DND-41 (cell line): ENCODE measurements at regions not wholly inside any gene's neighbourhood (a gene's known extent, or its start where the extent isn't known, plus 50 kb on each side); places are given as distances from the start of the nearest gene placed in this dataset.

ENCODE experiments used
- ATAC-seq: fragments of 200-7000 bp; cut with Tn5 transposase; 3 replicates; pipeline ENCODE4 v1.9.1; 2021; ENCODE audit warnings: low read depth; ENCODE audit not compliant: insufficient read depth
- DNase-seq: peaks from one replicate; pipeline ENCODE4 v3.0.0-alpha.2; 2020
- H2AFZ ChIP-seq: 2 replicates; pipeline ENCODE4 v1.6.0; 2012; ENCODE audit warnings: low read depth, low read length
- H3K27ac ChIP-seq: 2 replicates; pipeline ENCODE4 v1.5.1; 2012; ENCODE audit warnings: low read length, inconsistent platforms
- H3K27me3 ChIP-seq: fragments of 200-600 bp; sonication (generic); 2 replicates; pipeline ENCODE4 v1.6.0; 2012; ENCODE audit warnings: low read length, mild to moderate bottlenecking, inconsistent platforms; ENCODE audit not compliant: insufficient read depth, poor library complexity
- H3K36me3 ChIP-seq: 2 replicates; pipeline ENCODE4 v1.5.1; 2012; ENCODE audit warnings: low read length, inconsistent platforms; ENCODE audit not compliant: insufficient read depth
- H3K4me1 ChIP-seq: 2 replicates; pipeline ENCODE4 v1.5.1; 2012; ENCODE audit warnings: mild to moderate bottlenecking, low read length; ENCODE audit not compliant: insufficient read depth
- H3K4me2 ChIP-seq: 2 replicates; pipeline ENCODE4 v1.6.0; 2012; ENCODE audit warnings: mild to moderate bottlenecking, moderate library complexity, low read length, inconsistent platforms; ENCODE audit not compliant: insufficient read depth
- H3K4me3 ChIP-seq, 2 experiments: fragments of 200-600 bp in 1 of 2; shearing (Covaris generic) in 1 of 2; 2 replicates each; pipeline ENCODE4 v1.5.1; 2012 to 2016; ENCODE audit warnings: inconsistent platforms in 2 of 2, low read length in 2 of 2, mild to moderate bottlenecking in 2 of 2, low read depth in 1 of 2, moderate library complexity in 1 of 2
- H3K79me2 ChIP-seq: 2 replicates; pipeline ENCODE4 v1.6.0; 2012; ENCODE audit warnings: low read length, inconsistent platforms; ENCODE audit not compliant: insufficient read depth
- H3K9ac ChIP-seq: 2 replicates; pipeline ENCODE4 v1.6.0; 2012; ENCODE audit warnings: low read depth, mild to moderate bottlenecking, inconsistent platforms, low read length, moderate library complexity
- H3K9me3 ChIP-seq: 2 replicates; pipeline ENCODE4 v1.5.1; 2012; ENCODE audit warnings: low read length, moderate library complexity, mild to moderate bottlenecking, inconsistent platforms; ENCODE audit not compliant: insufficient read depth, severe bottlenecking
- H4K20me1 ChIP-seq: 2 replicates; pipeline ENCODE4 v1.6.0; 2012; ENCODE audit warnings: low read length; ENCODE audit not compliant: insufficient read depth
- CTCF ChIP-seq: IDR thresholded peaks from 2 replicates; pipeline ENCODE4 v1.5.1; 2012; ENCODE audit warnings: borderline replicate concordance, low read length, moderate library complexity, mild to moderate bottlenecking; ENCODE audit not compliant: poor library complexity, severe bottlenecking; ENCODE audit errors: extremely low read depth
- EZH2 ChIP-seq: IDR thresholded peaks from 3 replicates; pipeline ENCODE4 v1.6.1; 2012; ENCODE audit warnings: borderline replicate concordance, low read depth, mild to moderate bottlenecking, moderate library complexity, low read length, inconsistent platforms; ENCODE audit not compliant: severe bottlenecking

- Histone ChIP-seq H3K9ac (no peak overlapping the region), H3K4me1 (no peaks in the 10 kb centered on the region), H3K27ac (no peak overlapping the region), H3K27me3 (no peaks in the 10 kb centered on the region), H3K9me3 (peaks cover 2% of the 10 kb centered on the region), H3K36me3 (no peaks in the 10 kb centered on the region), H4K20me1 (no peaks in the 10 kb centered on the region), H3K4me3 (no peak overlapping the region), H3K79me2 (no peaks in the 10 kb centered on the region), H2AFZ (no peak overlapping the region), H3K4me2 (no peak overlapping the region)
- TF ChIP-seq EZH2: no peak
- TF ChIP-seq CTCF: no peak
- no peak for ATAC-seq
- DNase-seq: no peak
Observed at GRCh38 chr6:28751963-28752350, 171.8 kb downstream of the TRIM27 start.

DNA sequence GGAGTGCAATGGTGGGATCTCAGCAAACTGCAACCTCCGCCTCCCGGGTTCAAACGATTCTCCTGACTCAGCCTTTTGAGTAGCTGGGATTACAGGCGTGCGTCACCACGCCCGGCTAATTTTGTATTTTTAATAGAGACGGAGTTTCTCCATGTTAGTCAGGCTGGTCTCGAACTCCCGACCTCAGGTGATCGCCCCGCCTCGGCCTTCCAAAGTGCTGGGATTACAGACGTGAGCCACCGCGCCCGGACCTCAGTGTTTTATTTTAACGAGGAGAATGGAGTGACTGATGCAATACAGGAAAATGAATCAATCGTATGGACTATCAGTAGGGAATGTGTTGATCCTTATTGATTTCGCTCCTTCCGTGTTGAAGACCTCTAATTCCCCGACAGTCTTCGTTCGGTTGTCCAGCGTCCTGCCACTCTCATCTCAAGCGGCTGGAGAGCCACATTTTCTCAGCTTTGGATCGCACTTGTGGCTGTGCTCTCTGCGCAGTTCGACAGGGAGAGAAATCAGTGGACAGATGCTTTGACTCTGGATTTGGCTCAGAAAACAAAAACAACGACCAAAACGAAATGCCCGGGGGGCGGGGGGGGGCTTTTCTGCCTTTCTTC lies 166.2 kb downstream of the TRIM27 start:
- Histone ChIP-seq H2AFZ (no peak overlapping the region), H3K4me2 (no peak overlapping the region), H3K36me3 (no peaks in the 10 kb centered on the region), H3K4me3 (no peak overlapping the region), H4K20me1 (no peaks in the 10 kb centered on the region), H3K9ac (no peak overlapping the region), H3K27me3 (no peaks in the 10 kb centered on the region), H3K79me2 (no peaks in the 10 kb centered on the region), H3K9me3 (no peaks in the 10 kb centered on the region), H3K27ac (no peak overlapping the region), H3K4me1 (no peaks in the 10 kb centered on the region)
- ATAC-seq: no peak
- TF ChIP-seq EZH2 (no peak), CTCF (no peak)
- DNase-seq: no peak

- TF ChIP-seq CTCF (no peak), EZH2 (no peak)
- DNase-seq (no peak), ATAC-seq (no peak; the same call in 2 of the 3 replicates)
- Histone ChIP-seq H3K9ac (no peak overlapping the region), H3K9me3 (no peaks in the 10 kb centered on the region), H3K4me2 (no peak overlapping the region), H3K27ac (no peak overlapping the region), H4K20me1 (no peaks in the 10 kb centered on the region), H3K4me1 (no peaks in the 10 kb centered on the region), H3K4me3 (no peak overlapping the region), H3K79me2 (no peaks in the 10 kb centered on the region), H3K27me3 (no peaks in the 10 kb centered on the region), H2AFZ (no peak overlapping the region), H3K36me3 (no peaks in the 10 kb centered on the region)
Observed at GRCh38 chr6:28758046-28758817, 165.6 kb downstream of the TRIM27 start.
